GM12878 (cell line): ENCODE measurements at regions not wholly inside any gene's neighbourhood (a gene's known extent, or its start where the extent isn't known, plus 50 kb on each side); places are given as distances from the start of the nearest gene placed in this dataset.

Experiments
- ATAC-seq: fragments of 200-7000 bp; cut with Tn5 transposase; 3 replicates; pipeline ENCODE4 v1.9.1; 2020; ENCODE audit warnings: mild to moderate bottlenecking, moderate library complexity
- BruUV-seq: library from RNA; stranded (reverse); fragments of 400-500 nt; replicated peaks from 2 replicates; lab custom pipeline; 2021; lab: Mats Ljungman, UMichigan
- CTCF ChIA-PET: fragments of 300-600 bp; sonication (Branson Sonifier 250); formaldehyde crosslinking; extraction: SDS; loops from one replicate; lab custom pipeline; 2021; ENCODE audit warnings: inconsistent platforms; lab: Yijun Ruan, JAX
- POLR2A ChIA-PET: fragments of 350-600 bp; formaldehyde crosslinking; extraction: SDS; loops from one replicate; lab custom pipeline; 2021; ENCODE audit warnings: inconsistent platforms; lab: Charles Lee
- RAD21 ChIA-PET: fragments of 300-600 bp; sonication (Branson Sonifier 250); formaldehyde crosslinking; loops from one replicate; lab custom pipeline; 2023; ENCODE audit warnings: antibody characterized with exemption; ENCODE audit not compliant: unreplicated experiment; lab: Charles Lee
- SMC1A ChIA-PET: fragments of 300-600 bp; sonication (Branson Sonifier 250); formaldehyde crosslinking; loops from one replicate; lab custom pipeline; 2023; ENCODE audit not compliant: unreplicated experiment, uncharacterized antibody; lab: Charles Lee
- DNase-seq: peaks from one replicate; pipeline ENCODE4 v3.0.0-alpha.2; 2011; ENCODE audit warnings: low read depth, low spot score
- FAIRE-seq: peaks from 3 replicates; lab custom pipeline; 2011; peaks lifted over from hg19 to GRCh38; lab: Jason Lieb, UNC
- H2AFZ ChIP-seq: 2 replicates; pipeline ENCODE4 v1.6.0; 2011; ENCODE audit warnings: low read depth, low read length, control low read depth; ENCODE audit not compliant: control insufficient read depth
- H3K27ac ChIP-seq: 2 replicates; pipeline ENCODE4 v1.5.1; 2011; ENCODE audit warnings: control low read depth; ENCODE audit not compliant: control insufficient read depth, insufficient read depth
- H3K27me3 ChIP-seq, 2 experiments: replicated peaks in 1 of 2; 2 replicates each; pipeline versions ENCODE4 v1.6.0 to v1.6.1; 2011; ENCODE audit warnings: low read length in 1 of 2; ENCODE audit not compliant: control insufficient read depth in 2 of 2, insufficient read depth in 2 of 2
- H3K36me3 ChIP-seq, 2 experiments: 2 replicates each; pipeline ENCODE4 v1.5.1; 2011; ENCODE audit warnings: low read length in 1 of 2; ENCODE audit not compliant: control insufficient read depth in 2 of 2, insufficient read depth in 2 of 2
- H3K4me1 ChIP-seq: 2 replicates; pipeline ENCODE4 v1.6.1; 2011; ENCODE audit warnings: mild to moderate bottlenecking, low read length, moderate library complexity, mixed read lengths; ENCODE audit not compliant: control insufficient read depth, insufficient read depth
- H3K4me2 ChIP-seq: 2 replicates; pipeline ENCODE4 v1.6.0; 2011; ENCODE audit warnings: control low read depth; ENCODE audit not compliant: control insufficient read depth, insufficient read depth
- H3K4me3 ChIP-seq: fragments of 200-600 bp; sonication (generic); 2 replicates; pipeline ENCODE4 v1.5.1; 2016
- H3K79me2 ChIP-seq: 2 replicates; pipeline ENCODE4 v1.6.0; 2011; ENCODE audit warnings: low read length; ENCODE audit not compliant: control insufficient read depth, insufficient read depth
- H3K9ac ChIP-seq: 2 replicates; pipeline ENCODE4 v1.8.0; 2011; ENCODE audit warnings: low read length, control low read depth, mixed read lengths; ENCODE audit not compliant: control insufficient read depth, insufficient read depth
- H3K9me3 ChIP-seq: replicated peaks from 3 replicates; pipeline ENCODE4 v1.5.1; 2011; ENCODE audit warnings: mild to moderate bottlenecking, low read length; ENCODE audit not compliant: control insufficient read depth, insufficient read depth
- H4K20me1 ChIP-seq: 2 replicates; pipeline ENCODE4 v1.6.0; 2011; ENCODE audit not compliant: control insufficient read depth, insufficient read depth
- BRCA1 ChIP-seq: IDR thresholded peaks from 2 replicates; pipeline ENCODE4 v1.6.1; 2011; ENCODE audit warnings: low read depth, low read length, improper control_type of control experiment
- GABPA ChIP-seq: IDR thresholded peaks from 2 replicates; pipeline ENCODE4 v1.6.1; 2014; ENCODE audit warnings: antibody characterized with exemption, low read depth, mild to moderate bottlenecking, inconsistent platforms
- NFIC ChIP-seq: IDR thresholded peaks from 2 replicates; pipeline ENCODE4 v1.6.1; 2012; ENCODE audit warnings: low read depth, mild to moderate bottlenecking, inconsistent platforms, low read length, moderate library complexity
- RELA ChIP-seq: fragments of 450-650 bp; IDR thresholded peaks from 2 replicates; pipeline ENCODE4 v1.8.0; 2014; ENCODE audit warnings: borderline replicate concordance; ENCODE audit not compliant: partially characterized antibody
- SMC3 ChIP-seq: IDR thresholded peaks from 2 replicates; pipeline ENCODE4 v1.6.1; 2011; ENCODE audit warnings: low read length, improper control_type of control experiment, borderline replicate concordance
- SUPT20H ChIP-seq: IDR thresholded peaks from 2 replicates; pipeline ENCODE4 v1.6.1; 2011; ENCODE audit warnings: low read depth, mild to moderate bottlenecking, low read length, moderate library complexity, borderline replicate concordance; ENCODE audit not compliant: control insufficient read depth
- YY1 ChIP-seq: IDR thresholded peaks from 2 replicates; pipeline ENCODE4 v1.6.1; 2011; ENCODE audit warnings: low read depth, mild to moderate bottlenecking, low read length
- ZNF384 ChIP-seq: IDR thresholded peaks from 2 replicates; pipeline ENCODE4 v1.6.1; 2012; ENCODE audit warnings: low read depth, mild to moderate bottlenecking, low read length, improper control_type of control experiment, borderline replicate concordance
- ZNF592 ChIP-seq: fragments of 450-650 bp; IDR thresholded peaks from 2 replicates; pipeline ENCODE4 v1.6.1; 2017; ENCODE audit warnings: mild to moderate bottlenecking, moderate library complexity
- ZNF622 ChIP-seq: fragments of 450-650 bp; IDR thresholded peaks from 2 replicates; pipeline ENCODE4 v1.6.1; 2017; ENCODE audit warnings: mild to moderate bottlenecking, inconsistent platforms
- ZZZ3 ChIP-seq: IDR thresholded peaks from 2 replicates; pipeline ENCODE4 v1.6.1; 2011; ENCODE audit warnings: low read depth; ENCODE audit not compliant: control insufficient read depth, insufficient read length
- WGBS: methylation state at CpG from one replicate; pipeline ENCODE4 v1.1.6; 2016; ENCODE audit warnings: low lambda C conversion rate; ENCODE audit not compliant: insufficient replicate concordance, insufficient coverage; ENCODE audit errors: missing lambda C conversion rate; 5-methylcytosine and 5-hydroxymethylcytosine counted together
- in situ Hi-C: fragments of 300-500 bp; cut with MboI; formaldehyde crosslinking; loops from 9 replicates; pipeline ENCODE4 v1.14.3; 2018; ENCODE audit warnings: mixed read lengths
- intact Hi-C: fragments of 100-400 bp; cut with micrococcal nuclease; formaldehyde crosslinking; loops from one replicate; pipeline ENCODE4 v1.14.2; 2022; ENCODE audit not compliant: unreplicated experiment

- H4K20me1 ChIP-seq: no peaks in the 10 kb centered on the region
- TF ChIP-seq ZNF622 (no peak), NFIC (no peak), RELA (no peak), ZZZ3 (no peak), BRCA1 (no peak), SMC3 (no peak), ZNF384 (no peak), GABPA (no peak), ZNF592 (no peak), YY1 (no peak), SUPT20H (no peak)
- no peaks in the 10 kb centered on the region for H3K36me3 ChIP-seq
- H3K9me3 ChIP-seq: no peaks in the 10 kb centered on the region; the same call in 2 of the 3 replicates
- no peaks in the 10 kb centered on the region for H3K79me2 ChIP-seq
- in situ Hi-C loops (no loop called here), intact Hi-C loops (loop anchor here (10.0 kb wide), 1 partner anchor 275 kb away; no protein-coding TSS in a partner anchor)
- DNase-seq (no peak), FAIRE-seq (no peak), ATAC-seq (no peak)
- SMC1A ChIA-PET: interaction anchor here (0.7 to 2.2 kb wide), 4 partner anchors 10 to 317 kb away, joined by 3 to 9 read pairs (median 4); no protein-coding TSS in a partner anchor
- H3K4me1 ChIP-seq: no peaks in the 10 kb centered on the region
- no peak overlapping the region for H3K4me3 ChIP-seq
- BruUV-seq: no TSS peak
- H3K9ac ChIP-seq: no peak overlapping the region
- WGBS: 0% methylated on average over 1 of the region's 1 CpG
- H3K27ac ChIP-seq: no peak overlapping the region
- POLR2A ChIA-PET: no interaction called here
- CTCF ChIA-PET: interaction anchor here (0.5 to 1.7 kb wide), 6 partner anchors 10 to 859 kb away, joined by 3 to 5 read pairs (median 3); no protein-coding TSS in a partner anchor
- H3K4me2 ChIP-seq: no peak overlapping the region
- RAD21 ChIA-PET: interaction anchor here (1.1 to 1.8 kb wide), 3 partner anchors 13 to 317 kb away, joined by 3 to 5 read pairs (median 3); no protein-coding TSS in a partner anchor
- no peaks in the 10 kb centered on the region for H3K27me3 ChIP-seq
- no peak overlapping the region for H2AFZ ChIP-seq
These were observed 72.7 kb upstream of the NREP start for GRCh38 chr5:111829701-111830100.
